ENCODE measurements at regions not wholly inside any gene's neighbourhood (a gene's known extent, or its start where the extent isn't known, plus 50 kb on each side); places are given as distances from the start of the nearest gene placed in this dataset.

- no peak for TF ChIP-seq CTCF (IDR thresholded peaks at IDR 0.05)
- TF ChIP-seq EP300 (IDR thresholded peaks at IDR 0.05): no peak
Observed at GRCh38 chr7:9148687-9149086, 715.3 kb downstream of the NXPH1 start.

Measured in sigmoid colon (tissue), 4 donors.